NCI-H128 (cell line): ENCODE measurements at regions not wholly inside any gene's neighbourhood (a gene's known extent, or its start where the extent isn't known, plus 50 kb on each side); places are given as distances from the start of the nearest gene placed in this dataset.

Experiments used
- DNase-seq: peaks from one replicate; lab custom pipeline; 2025; ENCODE audit not compliant: unreplicated experiment; lab: John Stamatoyannopoulos, UW

DNA sequence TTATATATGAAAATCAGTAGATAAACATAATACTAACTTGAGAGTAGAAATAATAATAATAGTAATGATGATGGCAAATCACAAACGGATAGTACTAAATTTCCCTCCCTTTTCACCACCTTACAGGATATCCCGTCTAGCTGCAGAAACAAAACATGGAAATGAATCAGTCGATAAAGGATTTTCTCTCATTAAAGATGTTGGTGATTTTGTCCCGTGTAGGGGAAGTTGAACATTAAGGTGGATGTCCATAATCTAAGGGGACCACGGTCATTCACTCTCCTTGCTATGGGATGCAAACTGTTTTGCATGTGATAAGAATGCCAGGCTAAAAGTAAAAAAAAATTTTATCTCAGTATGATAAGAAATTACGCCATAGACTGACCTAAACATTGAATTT, 1027.7 kb upstream of the NR2F2 start:
- no peak for DNase-seq

DNA sequence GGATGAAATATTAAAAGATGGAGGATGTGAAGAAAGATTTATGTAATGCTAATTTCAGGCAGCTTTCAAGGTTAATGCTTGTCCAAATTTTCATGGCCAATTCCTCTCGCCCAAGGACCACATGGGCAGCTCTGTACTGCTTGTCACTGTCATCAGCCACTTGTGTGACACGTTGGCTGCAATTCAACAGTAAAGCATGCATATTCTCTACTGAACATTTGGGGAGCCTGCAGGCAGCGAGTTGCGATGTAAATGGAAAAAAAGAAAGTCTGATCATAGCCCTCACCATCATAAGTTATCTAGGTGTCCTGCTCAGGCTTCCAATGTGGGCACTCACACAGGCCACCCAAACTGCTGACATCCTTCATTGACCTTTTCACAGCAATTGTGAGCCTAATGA, 1026.8 kb upstream of the NR2F2 start:
- DNase-seq: no peak

DNA sequence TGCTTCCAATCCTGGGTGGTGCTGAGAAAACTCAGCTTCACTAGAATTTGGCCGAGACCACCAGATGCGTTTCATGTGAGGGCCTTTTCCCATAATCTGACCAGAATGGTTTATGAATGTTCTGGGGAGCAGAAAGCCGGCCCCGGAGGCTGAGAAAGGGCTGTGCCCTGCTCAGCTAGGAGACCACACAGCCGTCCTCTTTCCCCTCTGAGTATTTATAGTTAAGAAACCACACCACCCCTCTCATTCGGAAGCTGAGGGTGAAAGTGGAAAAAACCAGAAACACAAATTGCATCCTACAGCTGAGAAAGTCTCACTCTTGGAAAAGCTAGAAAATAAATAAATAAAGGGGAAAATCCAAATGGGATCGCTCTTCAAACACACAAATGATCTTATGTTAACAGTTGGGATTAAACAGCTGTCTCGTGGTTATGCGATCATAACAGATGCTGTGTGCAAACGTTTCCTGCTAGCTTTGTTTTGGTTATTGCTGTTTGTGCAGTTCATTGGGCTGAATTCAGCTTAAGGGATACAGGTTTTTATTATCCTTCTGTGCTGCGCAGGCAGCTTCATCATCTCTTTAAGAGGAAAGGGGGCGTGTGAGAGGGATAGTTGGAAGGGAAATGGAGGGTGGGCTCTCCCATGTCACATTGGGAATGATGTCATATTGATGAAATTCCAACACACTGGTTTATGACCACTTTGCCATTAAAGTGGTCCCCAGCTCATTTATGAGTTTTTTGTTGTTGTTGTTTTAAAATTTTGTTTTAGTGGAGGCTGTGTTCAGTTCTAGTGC, 1026.2 kb upstream of the NR2F2 start:
- no peak for DNase-seq

DNA sequence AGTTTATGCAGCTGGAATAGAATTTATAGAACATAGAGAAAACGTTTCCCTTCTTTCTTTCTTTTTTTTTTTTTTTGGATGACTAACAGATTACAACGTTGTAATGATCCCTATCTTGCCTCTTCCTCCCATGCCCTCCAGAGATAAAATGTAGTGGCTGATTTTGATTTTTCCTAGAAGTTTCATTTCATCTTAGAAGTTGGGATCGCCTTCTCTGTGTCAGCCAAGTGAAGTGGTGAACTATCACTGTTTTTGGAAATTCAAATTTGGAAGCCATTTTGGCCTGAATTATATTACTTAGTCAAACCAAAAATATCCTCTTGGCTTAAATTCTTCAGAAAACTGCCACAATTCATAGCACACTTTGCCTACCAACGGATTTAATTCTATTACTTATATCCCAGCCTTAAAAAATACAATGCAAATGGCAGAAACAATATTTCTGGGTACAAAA, 1025.5 kb upstream of the NR2F2 start:
- DNase-seq: no peak

DNA sequence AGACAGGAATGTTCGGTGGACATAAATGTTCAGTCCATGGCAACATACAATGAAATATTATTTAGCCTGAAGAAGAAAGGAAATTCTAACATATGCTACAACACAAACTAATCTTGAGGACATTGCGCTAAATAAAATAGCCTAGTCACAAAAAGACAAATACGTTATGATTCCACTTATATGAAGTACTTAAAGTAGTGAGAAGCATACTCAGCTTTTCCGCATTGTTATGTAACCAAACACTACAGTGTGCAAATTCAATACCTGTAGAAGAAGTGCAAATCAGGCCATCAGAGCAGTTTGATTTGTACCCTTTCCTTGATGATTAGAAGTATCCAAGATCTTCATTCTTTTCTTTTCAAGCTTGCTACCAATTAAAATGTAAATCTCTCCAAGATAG, 1023.4 kb upstream of the NR2F2 start:
- DNase-seq: no peak

DNA sequence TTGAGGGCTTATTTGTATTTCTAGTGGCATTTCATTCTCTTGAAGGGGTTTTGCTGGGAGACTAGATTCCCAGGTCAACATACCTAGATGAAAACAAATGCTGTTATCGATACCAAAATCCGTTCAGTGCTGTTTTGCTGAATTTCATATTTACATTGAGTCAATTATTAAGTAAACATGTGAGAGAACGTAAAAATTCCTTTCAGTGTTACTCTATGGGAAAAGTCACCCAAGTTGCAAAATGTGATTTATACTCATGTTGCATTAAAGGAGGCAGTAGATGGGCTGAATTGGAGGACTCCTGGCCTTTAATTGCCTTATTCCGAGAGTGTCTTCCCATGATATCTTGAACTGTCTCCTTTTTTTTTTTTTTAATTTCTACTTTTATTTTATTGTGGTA, 1011.3 kb upstream of the NR2F2 start:
- no peak for DNase-seq

DNA sequence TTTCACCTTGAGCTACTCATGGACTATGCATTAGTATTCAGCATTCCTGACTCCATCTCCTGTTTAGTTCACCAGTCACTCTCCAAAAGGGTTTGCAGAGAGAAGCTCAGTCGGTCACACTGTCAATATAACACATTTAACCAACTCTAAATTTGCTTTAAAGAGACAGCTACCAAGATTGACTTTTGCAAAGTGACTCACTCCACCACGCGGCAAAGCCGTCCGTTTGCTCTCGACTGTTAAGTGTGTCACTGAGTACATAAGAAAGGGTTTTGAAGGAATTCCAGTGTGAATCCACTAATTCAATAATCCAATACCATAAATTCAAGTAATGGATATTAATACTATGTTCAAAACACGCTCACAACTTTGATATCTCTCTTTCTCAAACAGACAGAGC, 1006.7 kb upstream of the NR2F2 start:
- no peak for DNase-seq

DNA sequence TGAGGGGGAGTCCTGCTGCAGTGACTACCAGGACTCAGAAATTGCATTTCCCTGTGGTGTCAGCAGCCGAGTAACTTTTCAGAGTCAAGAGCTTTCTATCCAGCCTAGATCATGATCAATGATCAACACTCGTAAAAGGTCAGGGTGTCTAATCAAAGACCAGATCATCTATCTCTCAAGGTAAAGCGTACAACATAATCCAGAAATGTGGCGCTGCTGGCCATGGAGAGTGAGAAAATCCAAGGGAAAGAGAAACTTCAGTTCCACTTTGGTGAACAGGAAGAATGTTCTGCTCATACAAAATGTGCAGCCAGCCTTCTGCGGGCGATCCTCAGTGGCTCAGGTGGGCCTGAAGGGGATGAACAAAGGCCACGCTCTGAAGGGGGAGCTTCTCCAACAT, 1005.8 kb upstream of the NR2F2 start:
- DNase-seq: no peak

DNA sequence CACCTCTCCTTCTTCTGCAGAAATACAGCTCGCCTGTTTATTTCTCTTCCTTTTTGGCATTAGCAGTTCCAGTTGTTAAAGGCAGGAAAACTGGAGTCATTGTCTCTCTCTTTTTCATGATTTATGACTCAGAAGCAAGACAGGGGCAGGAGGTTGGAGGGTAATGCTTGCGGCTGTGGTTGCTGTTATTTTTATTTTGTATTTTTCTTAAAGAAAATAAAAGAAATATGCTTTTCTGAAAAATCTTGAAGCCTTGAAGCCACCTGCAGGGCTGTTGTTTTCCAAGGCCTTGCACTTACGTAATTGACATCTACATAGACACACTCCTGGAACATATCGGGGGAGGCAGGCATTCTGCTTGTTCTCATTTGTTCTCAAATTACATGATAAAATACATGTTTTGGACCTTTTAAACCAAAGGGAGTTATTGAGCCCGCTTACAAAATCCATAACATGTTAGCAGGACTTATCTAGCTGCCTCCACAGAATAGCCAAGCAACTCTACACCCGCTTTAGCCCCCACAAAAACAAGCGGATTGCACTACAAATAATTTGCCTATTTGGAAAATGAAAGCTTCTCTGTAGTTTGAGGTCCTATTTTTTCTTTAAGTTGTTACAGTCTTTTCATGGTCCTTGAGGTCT, 1004.6 kb upstream of the NR2F2 start:
- DNase-seq: no peak

DNA sequence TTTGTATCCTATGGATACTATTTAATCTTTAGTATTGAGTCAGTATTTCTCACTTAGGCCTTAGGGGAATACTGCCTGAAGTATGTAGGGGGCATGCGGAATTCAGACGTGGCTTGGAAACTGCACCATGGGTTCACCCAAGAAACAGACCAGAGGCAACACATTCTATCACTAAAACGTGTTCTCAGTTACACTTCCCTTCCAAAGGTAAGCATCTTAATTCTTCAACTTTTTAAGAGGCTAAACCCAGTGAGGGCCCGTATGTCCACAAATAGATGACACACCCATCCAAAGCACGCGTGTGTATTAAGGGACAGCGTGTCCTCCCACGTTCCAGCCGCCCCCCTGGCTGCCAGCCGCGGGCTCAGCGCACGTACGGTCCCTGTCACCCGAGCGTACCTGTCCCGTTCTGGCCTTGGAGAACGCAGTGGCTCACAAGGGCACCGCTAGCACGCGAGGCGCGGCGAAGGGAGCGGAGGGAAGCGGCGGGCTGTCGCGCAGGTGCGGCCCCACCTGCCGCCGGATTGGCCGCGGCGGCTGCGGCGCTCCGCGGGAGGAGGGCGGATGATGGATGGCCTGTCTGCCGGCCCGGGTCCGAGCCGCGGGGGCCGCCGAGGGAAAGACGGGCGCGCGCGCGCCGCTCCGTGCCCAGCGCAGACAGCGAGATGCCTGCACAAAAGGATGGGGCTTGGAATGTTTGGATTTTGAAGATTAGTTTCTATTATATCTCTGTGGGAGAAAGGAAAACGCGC, 1003.9 kb upstream of the NR2F2 start:
- DNase-seq: no peak

DNA sequence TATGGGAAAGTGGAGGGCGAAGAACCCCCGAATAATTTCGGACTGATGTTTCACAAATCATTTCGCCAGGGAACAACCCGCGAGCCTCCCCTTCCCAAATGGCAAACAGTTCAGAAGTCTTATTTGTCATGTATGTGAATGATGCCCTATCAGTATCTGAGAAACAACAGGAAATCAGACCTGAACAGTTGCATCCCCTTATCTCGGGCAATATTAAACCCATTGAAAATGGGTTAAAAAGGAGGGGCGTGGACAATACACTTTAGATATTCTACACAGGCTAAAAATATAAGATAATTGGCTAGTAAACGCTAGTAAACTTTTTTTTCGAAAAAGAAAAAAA, 1003.3 kb upstream of the NR2F2 start:
- DNase-seq: no peak

DNA sequence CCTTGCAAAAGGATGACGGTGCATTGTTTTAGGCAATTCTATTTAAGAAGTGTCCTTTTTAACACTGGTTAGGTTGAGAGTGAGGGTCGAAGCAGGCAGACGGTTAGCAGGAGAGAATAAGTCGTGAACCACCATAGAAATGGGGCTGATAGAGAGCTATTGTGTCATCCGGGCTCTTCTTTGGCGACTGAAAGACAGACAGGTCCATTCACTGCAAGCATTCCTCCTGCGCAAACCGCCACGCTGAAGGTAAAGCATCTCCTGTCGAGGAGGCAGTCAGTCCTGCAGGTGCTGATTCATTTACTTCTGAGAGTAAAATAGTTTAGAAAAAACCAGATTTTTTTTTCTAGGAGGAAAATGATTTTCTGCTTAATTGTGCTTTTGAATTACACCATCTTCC, 1002.8 kb upstream of the NR2F2 start:
- DNase-seq: no peak

DNA sequence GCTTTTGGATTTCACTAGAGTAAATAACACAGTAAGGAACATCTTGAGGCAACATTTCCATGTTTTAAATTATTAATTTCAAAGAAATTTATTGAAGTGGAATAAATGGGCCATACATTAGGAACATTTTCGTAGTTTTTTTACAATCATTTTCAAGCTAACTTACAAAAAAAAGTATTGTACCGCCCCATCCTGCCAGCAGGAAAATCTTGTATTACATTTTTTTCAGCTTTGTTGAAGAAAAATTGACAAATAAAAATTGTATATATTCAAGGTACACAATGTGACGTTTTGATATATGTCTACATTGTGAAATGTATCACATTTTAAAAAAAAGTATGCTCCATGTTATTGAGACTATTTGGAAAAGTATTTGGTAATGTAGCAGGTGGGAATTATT, 1001.9 kb upstream of the NR2F2 start:
- no peak for DNase-seq

DNA sequence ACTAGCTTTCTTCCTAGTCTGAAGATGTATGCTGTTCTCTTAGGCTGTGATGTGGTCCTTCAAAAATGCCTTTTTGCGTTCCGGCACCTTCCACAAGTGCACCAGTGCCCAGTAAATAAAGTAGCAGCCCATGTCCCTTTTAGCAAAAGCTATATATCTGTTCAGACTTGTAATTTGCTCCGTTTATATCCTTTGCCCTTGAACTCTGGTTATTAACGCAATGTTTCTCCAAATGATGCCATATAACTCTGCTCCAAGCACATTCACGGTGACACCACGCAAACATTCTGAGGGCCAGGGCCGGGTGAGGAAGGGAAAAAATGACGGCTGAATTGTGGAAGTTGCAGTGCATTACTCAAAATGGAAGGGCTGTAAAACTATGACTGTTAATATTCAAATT, 1001.1 kb upstream of the NR2F2 start:
- DNase-seq: no peak

DNA sequence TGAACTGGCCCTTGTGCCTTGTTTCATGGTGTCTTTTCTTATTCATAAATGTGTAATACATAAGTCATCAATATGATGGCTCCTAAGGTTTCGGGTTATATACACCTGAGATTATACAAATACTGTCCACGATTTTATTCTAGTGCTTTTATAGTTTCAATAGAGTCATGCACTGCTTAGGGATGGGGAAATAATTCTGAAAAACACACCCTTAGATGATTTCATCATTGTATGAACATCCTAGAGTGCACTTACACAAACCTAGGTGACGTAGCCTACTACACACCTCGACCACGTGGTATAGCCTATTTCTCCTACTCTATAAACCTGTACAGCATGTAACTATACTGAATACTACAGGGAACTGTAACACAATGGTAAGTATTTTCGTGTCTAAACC, 988.8 kb upstream of the NR2F2 start:
- DNase-seq: no peak

DNA sequence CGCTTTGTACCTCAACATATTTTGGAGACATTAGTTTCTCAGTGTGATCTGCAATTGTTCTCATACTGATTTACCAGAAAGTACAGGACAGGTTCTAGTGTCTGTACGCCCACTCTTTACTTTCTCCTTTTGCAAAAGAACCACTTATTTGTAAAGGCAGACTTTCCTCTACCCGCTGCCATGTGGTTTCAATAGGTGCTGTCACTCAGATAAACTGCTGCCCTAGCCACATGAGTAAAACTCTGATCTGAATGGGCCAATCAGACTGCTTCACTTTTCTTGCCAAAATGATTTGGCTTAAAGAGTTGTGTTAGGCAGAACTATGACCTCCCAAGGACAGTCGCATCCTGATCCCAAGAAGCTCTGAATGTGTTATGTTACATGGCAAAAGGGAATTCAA, 984.6 kb upstream of the NR2F2 start:
- no peak for DNase-seq

DNA sequence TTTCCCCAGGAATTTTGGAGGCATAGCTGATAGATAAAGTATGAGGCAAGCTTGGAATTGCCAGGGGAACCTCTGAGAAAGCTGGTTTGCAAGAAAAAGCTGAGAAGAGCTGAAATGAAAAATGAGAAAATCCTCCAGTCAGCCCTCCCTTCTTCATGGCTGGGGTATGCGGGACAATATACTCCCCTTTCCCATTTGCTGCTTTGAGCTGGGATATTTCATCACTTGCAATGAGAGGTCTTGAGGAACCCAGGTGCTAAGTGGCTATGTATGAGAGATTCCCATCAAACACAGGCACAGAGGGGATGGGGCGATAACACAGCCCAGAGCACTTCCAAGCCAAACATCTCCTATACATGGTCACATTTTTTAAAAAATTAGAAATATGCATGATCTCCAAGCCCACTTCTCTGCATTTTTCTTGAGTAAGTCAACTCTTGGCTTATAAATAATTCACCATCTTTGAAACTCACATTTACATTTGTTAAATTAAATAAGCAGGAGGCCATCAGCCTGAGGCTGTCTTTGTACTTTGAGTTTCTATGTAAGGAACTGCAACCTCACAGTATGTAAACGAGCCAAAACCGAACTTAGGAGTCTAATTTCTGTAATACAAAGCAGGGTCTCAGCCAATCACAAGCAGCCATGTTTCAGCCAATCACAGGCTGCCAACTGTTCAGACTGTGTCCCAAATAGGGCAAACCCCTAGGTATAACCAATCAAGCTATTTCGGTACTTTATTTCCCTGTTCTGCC, 983.6 kb upstream of the NR2F2 start:
- no peak for DNase-seq

DNA sequence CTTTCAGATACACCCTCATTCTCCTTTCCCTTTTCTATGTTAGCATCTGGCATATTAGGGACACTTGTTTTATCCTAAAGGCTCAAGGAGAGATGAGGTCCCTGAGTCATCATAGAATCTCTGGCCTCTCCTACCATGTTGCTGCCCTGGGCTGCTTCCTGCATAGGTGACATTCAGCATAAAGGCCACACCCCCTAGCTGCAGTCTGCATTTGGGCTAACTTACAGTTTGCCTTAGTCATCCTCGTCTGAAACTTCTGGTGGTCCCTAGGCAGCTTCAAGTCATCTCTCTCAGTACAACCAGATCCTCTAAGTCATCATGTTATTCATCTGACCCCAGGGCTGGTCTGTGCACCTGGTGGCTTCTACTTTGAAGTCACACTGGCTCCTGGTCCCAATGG, 982.7 kb upstream of the NR2F2 start:
- DNase-seq: no peak

DNA sequence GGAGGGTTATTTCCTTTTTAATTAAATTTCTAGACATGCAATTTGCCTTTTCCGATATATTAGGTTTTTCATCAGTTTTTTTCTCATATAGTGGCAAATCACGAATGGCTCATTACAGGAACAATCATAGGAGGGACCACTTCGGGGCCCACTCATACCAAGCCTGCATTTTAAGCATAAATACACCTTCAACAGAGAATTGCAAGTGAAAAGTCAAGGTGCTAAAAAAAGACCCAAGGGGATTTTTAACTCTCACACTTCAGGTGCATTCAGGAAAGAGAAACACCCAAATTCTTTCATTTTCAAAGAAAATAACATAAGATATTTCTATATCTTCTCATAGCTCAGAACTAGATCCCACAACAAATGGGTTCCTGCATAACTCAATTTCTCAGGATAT, 979.6 kb upstream of the NR2F2 start:
- DNase-seq: no peak

DNA sequence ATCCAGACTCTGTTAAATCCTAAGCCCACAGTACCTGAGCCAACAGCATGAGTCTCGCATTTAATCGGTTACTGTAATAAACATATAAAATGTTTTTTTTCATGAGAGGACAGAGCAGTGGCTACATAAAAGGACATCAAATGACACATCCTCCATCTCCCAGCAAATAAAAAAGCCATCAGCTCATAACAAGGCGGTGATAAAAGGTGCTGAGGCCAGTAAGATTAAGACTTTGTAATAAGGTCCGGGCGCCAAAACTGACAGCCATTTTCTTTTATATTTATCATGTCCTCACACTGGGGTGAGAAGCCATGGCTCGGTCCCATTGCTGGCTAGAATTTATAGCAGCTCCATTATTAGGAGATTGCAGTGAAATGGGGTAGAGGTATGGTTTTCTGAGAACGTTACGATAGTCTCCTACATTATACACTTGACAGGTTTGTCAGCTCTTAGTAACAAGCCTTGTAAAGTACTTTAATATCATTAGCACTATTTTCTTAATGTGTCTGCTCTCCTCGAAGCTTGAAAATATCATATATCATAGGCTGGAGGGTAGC, 977.8 kb upstream of the NR2F2 start:
- no peak for DNase-seq

DNA sequence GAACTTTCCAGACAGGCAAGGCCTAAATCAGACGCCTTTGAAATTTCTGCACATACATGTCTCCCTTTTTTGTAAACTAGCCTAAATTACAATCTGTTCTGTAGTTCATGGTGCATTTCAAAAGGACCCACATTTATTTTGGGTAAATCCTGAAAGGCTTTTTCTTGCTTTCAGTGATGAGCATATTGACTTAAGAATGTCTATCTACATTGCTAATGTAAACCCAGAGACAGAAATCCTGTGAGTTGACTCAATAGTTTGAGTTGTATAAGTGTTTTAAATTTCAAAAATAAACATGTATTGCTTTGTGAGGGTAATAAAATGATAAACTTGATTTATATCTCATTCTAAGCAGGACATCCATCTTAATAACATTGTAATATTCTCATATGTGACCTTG, 977.0 kb upstream of the NR2F2 start:
- no peak for DNase-seq
